ENCODE measurements at regions not wholly inside any gene's neighbourhood (a gene's known extent, or its start where the extent isn't known, plus 50 kb on each side); places are given as distances from the start of the nearest gene placed in this dataset.
A peak's percentile ranks its signal among the peaks of the same experiment; 100 is the strongest.

- no peak for DNase-seq
Observed at GRCh38 chr4:84100071-84100470, 399.0 kb downstream of the NKX6-1 start.

DNA sequence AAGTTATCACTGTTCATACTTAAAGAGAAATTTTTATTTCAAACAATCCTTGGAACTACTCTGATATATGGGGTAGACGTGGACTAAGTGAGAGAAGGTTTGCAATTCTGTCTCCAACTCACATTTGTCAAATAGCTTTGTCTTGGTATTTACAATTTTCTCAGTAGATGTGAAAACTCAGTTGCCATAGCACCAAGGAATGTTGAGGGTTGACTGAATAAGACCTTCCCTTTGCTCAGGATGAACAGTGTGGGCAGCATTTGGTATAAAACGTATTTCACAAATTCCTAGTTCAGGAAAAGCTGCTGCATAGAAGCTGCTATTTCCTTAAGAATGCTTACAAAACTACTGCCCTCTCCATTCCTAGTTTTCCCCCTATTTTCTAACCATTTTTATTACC, 399.5 kb downstream of the NKX6-1 start:
- DNase-seq, result no peak

DNA sequence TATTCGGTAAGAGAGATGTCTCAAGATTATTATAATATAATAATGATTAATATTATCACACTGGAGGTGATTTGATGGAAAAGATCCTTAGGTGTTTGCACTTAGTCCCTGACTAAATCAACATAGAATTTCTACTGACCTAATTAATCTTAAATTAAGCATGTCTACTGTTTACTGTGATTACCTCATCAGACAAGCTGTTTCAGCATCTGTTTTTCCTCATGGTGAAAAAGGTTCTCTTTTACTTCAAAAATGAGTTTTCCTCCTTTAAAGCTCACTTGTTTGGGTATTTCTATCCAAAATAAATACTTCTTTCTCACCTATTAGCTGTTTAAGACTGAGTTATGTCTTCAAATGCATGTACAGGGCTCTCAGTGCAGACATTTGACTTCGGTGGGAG, 407.8 kb downstream of the NKX6-1 start:
- DNase-seq, result no peak

GRCh38 chr4:84089652-84090437, 409.2 kb downstream of the NKX6-1 start:
- DNase-seq, result no peak

DNA sequence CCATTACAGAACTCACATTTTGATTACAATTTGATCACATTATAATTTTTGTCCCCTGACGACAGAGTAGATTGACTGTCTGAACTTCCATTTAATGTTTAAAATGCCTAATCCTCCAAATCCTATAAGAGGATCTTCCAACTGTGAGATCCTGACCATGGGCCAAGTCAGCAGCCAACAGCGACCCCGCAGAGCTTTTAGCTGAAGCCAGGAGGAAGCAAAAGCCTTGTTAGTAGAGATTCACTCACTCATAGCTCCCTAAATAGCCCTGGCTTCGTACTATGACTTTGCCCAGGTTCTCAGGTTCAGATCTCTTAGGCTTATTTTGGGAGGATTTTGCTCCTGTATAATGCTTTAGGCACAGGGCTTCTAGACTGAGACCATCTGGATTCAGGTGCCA, 413.1 kb downstream of the NKX6-1 start:
- DNase-seq, result no peak

DNA sequence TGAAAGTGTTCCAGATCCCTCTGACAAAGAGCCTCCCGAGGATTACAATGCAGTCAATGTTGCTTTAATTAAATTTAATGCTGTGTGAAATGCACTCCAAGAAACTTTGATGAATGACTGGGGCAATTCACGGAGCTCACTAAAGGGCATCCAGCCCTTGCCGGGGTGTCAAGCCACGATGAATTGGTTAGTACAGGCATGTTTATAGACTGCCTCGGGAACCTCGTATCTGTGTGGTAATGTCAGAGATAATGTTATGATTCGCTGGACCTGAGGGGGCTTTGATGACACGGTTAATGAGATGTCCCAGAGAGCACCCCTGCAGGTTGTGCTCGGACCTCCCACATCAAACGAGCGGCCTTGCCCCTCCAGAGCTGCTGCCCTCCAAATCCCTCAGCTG, 428.8 kb downstream of the NKX6-1 start:
- no peak for DNase-seq

DNA sequence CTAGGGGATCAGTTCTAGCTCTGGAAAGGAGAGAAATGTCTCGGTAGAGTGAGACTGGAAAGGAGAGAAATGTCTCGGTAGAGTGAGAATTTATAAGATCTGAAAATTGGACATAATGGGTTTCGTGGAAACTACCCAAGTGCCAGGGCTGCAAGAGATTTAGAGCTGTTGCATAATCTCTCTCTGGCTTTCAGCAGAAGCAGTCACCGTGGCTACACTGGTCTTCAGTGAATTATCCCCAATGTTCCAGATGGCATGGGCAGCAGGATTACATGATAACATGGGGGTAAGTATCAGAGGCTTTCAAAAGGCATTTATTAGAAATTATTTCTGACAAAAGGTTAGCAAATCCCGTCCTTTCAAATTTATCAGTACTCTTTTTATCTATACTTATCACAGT, 435.5 kb downstream of the NKX6-1 start:
- no peak for DNase-seq

DNA sequence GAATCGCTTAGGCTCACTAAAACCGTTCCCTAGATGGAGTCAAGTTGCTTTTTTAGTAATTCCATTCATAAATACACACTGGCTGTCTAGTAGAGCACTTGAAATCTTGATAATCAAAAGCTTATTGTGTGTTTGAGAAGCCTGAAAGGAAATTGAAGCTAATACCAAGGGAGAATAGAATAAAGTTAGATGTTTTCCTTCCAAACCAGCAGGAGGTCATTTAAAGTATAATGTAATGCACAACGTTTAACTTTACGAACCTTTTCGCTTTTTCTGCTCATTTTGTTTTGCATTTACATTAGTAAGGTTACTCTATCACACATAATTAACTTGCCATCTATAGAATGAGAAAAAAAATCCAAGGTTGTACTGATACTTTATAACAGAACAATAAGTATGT, 440.9 kb downstream of the NKX6-1 start:
- no peak for DNase-seq

DNA sequence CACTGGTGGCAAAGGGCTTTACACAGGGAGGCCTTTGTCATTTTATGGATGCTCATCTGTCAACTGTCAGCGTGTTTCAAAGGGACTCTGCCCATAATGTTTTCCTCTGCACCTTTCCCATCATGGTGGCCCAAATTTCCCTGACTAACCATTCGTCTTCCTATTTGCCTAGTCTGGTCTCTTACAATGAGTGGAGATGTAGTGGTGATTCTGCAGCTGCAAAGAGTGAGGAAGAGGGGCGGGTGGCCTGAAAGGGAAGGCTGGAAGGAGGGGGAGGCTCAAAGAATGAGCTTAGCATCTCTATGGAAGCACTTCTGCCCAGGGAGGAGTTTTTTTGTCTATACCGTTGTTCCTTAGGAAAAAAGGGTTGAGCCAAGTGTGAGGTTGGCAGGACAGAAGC, 447.5 kb downstream of the NKX6-1 start:
- no peak for DNase-seq

DNA sequence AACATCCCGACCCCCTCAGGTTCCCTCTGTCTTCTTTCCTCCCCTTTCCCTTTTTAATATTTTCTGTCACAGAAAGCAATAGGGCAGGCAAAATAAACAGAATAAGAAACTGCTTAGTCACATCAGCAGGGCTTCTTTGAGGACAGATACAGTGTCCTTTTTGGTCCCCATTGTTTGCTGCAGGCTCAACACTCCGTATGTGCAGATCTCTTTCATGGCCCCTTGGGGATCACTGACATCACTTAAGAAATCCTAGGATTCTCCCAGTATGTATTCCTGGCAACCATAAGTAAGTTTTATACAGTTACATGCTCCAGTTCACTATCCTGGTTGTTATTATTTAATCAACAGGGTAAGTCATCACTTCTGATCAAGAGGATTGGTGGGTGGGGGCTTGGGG, 448.0 kb downstream of the NKX6-1 start:
- no peak for DNase-seq

- DNase-seq, result no peak
Observed at GRCh38 chr4:84050015-84050414, 449.1 kb downstream of the NKX6-1 start.

DNA sequence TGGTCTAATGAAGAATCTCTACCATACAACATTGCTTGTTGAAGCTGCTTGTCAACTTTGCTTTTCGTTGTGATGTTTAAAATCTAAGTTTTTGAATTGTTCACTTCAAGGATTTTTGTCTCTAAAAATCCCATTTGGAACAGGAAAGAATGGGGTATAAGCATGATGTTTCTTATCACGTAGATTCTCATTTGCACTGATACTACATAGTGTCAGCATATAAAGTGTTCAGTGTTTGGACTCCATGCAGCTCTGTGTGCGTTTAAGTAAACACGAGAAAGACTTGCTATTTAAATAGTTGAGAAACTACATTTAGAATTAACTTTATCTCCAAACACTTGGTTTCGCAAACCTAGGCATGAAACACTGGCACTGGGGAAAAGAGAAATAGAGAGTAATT, 452.5 kb downstream of the NKX6-1 start:
- no peak for DNase-seq

DNA sequence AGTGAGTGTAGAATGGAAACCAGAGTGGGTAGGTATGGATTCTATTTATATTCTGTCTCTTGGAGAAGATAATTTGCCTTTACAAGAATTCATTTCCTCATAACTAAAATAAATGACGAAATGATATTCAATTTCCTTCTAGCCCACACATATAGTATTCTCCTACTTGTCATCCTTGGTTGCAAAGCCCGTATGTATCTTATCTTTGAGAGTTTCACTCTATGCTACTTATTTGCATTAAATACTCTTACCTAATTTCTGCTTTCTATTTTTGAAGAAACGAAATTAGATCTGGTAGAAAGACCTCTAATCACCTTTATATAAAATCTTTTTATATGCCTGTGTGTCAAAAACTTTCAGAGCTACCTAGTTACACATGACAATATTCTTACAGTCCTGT, 457.7 kb downstream of the NKX6-1 start:
- no peak for DNase-seq

GRCh38 chr4:84035568-84035967, 463.5 kb downstream of the NKX6-1 start:
- no peak for DNase-seq

- no peak for DNase-seq
Observed at GRCh38 chr4:84032372-84032771, 466.7 kb downstream of the NKX6-1 start.

GRCh38 chr4:84031401-84031800, 467.7 kb downstream of the NKX6-1 start:
- no peak for DNase-seq

- peak in 1 of 5 experiments; percentile 0 for DNase-seq
Observed at GRCh38 chr4:84028340-84028739, 470.8 kb downstream of the NKX6-1 start.

- DNase-seq, result no peak
Observed at GRCh38 chr4:84024405-84024804, 474.7 kb downstream of the NKX6-1 start.

GRCh38 chr4:84022564-84022963, 476.5 kb downstream of the NKX6-1 start:
- DNase-seq, result no peak

DNA sequence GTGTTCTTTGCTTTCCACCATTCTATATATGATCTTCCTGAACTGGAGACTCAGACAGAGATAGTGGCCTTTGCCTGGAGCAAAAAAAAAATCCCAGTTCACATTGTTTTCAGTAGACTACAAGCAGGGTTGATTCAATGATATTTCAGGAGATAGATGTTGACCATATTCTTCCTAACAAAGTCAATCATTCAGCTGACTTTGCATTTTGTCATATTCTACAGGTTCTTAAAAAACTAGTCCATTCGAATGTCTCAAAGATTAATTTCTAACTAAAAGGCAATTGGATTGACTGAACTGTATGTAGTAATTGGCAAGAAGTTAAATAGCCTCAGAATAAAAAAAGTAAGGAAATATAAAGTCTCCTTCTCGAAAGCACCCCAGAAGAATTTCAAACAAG, 479.5 kb downstream of the NKX6-1 start:
- DNase-seq, result no peak

GRCh38 chr4:84003046-84003445, 467.1 kb downstream of the GPAT3 start:
- DNase-seq, result no peak

- no peak for DNase-seq
Observed at GRCh38 chr4:84001876-84002569, 466.1 kb downstream of the GPAT3 start.

GRCh38 chr4:83996254-83996653, 460.3 kb downstream of the GPAT3 start:
- DNase-seq, result no peak

DNA sequence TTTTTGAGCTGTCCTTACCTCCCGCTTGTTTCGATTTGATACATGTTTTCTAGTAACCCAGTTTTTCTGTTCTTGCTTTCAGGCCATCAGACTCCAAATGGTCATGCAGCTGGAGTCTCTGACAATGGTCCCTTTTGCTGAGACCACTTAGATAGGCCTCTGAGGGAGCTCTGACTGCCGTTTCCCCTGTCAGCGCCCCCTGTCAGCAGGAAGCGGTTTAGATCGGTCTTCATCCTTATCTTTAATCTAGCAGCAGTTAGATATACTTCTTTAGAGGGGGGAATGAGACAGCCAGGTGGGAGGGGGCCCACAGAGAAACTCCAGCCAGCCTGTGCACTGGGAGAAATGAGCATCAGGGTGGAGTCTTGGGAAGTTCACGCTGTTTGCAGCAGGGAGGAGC, 457.9 kb downstream of the GPAT3 start:
- DNase-seq, result peak in 1 of 5 experiments; percentile 18

- no peak for DNase-seq
Observed at GRCh38 chr4:83989835-83990234, 453.9 kb downstream of the GPAT3 start.
